ENCODE measurements at regions not wholly inside any gene's neighbourhood (a gene's known extent, or its start where the extent isn't known, plus 50 kb on each side); places are given as distances from the start of the nearest gene placed in this dataset.

- no peak for DNase-seq (ENCODE audit: low read depth in 2 of 2)
These were observed 397.7 kb upstream of the RGS6 start for GRCh38 chr14:71534506-71534905.

GRCh38 chr14:71536015-71536740, 396.1 kb upstream of the RGS6 start:
- no peak for DNase-seq (ENCODE audit: low read depth in 2 of 2)

GRCh38 chr14:71536927-71537772, 395.1 kb upstream of the RGS6 start:
- no peak for DNase-seq (ENCODE audit: low read depth in 2 of 2)

GRCh38 chr14:71538288-71538687, 393.9 kb upstream of the RGS6 start:
- no peak for DNase-seq (ENCODE audit: low read depth in 2 of 2)

GRCh38 chr14:71538938-71539649, 393.1 kb upstream of the RGS6 start:
- peak; percentile 26 to 50 for DNase-seq (ENCODE audit: low read depth in 2 of 2)

- peak in 1 of 2 donors; percentile 41 for DNase-seq (ENCODE audit: low read depth in 2 of 2)
These were observed 392.5 kb upstream of the RGS6 start for GRCh38 chr14:71539650-71540285.

GRCh38 chr14:71541271-71541670, 391.0 kb upstream of the RGS6 start:
- peak in 1 of 2 donors; percentile 61 for DNase-seq (ENCODE audit: low read depth in 2 of 2)

GRCh38 chr14:71541973-71542690, 390.1 kb upstream of the RGS6 start:
- DNase-seq (ENCODE audit: low read depth in 2 of 2) = no peak

GRCh38 chr14:71549421-71550050, 382.7 kb upstream of the RGS6 start:
- DNase-seq (ENCODE audit: low read depth in 2 of 2) = no peak

GRCh38 chr14:71550367-71550766, 381.9 kb upstream of the RGS6 start:
- DNase-seq (ENCODE audit: low read depth in 2 of 2) = no peak

GRCh38 chr14:71551291-71551950, 380.8 kb upstream of the RGS6 start:
- DNase-seq (ENCODE audit: low read depth in 2 of 2) = no peak

GRCh38 chr14:71552809-71553208, 379.4 kb upstream of the RGS6 start:
- DNase-seq (ENCODE audit: low read depth in 2 of 2) = no peak

GRCh38 chr14:71553779-71554178, 378.4 kb upstream of the RGS6 start:
- no peak for DNase-seq (ENCODE audit: low read depth in 2 of 2)

GRCh38 chr14:71554323-71554722, 377.9 kb upstream of the RGS6 start:
- DNase-seq (ENCODE audit: low read depth in 2 of 2) = no peak

- DNase-seq (ENCODE audit: low read depth in 2 of 2) = no peak
These were observed 377.1 kb upstream of the RGS6 start for GRCh38 chr14:71554959-71555612.

GRCh38 chr14:71555654-71556559, 376.3 kb upstream of the RGS6 start:
- peak; percentile 70 to 75 for DNase-seq (ENCODE audit: low read depth in 2 of 2)

GRCh38 chr14:71556730-71557129, 375.5 kb upstream of the RGS6 start:
- no peak for DNase-seq (ENCODE audit: low read depth in 2 of 2)

- no peak for DNase-seq (ENCODE audit: low read depth in 2 of 2)
These were observed 374.9 kb upstream of the RGS6 start for GRCh38 chr14:71557351-71557750.
